SK-N-SH treated with all-trans-retinoic acid at 6 μM for 48 hours (cell line): ENCODE measurements at regions not wholly inside any gene's neighbourhood (a gene's known extent, or its start where the extent isn't known, plus 50 kb on each side); places are given as distances from the start of the nearest gene placed in this dataset.

Experiments
- ATAC-seq: fragments of 200-7000 bp; cut with Tn5 transposase; 3 replicates; pipeline ENCODE4 v1.9.1; 2020; ENCODE audit warnings: mild to moderate bottlenecking, moderate library complexity
- ARNTL ChIP-seq: fragments of 450-650 bp; formaldehyde crosslinking; IDR thresholded peaks from 2 replicates; pipeline ENCODE4 v1.5.0; 2020; ENCODE audit warnings: low read depth, mild to moderate bottlenecking, moderate library complexity, borderline replicate concordance
- BACH2 ChIP-seq: fragments of 250-450 bp; sonication (Bioruptor Pico); IDR thresholded peaks from 2 replicates; pipeline ENCODE4 v1.9.0; 2021; ENCODE audit warnings: mild to moderate bottlenecking, borderline replicate concordance
- CSDC2 ChIP-seq: fragments of 250-450 bp; sonication (Bioruptor Pico); IDR thresholded peaks from 2 replicates; pipeline ENCODE4 v1.5.0; 2020; ENCODE audit warnings: mild to moderate bottlenecking, moderate library complexity
- ESRRG ChIP-seq: fragments of 250-450 bp; sonication (Bioruptor Pico); IDR thresholded peaks from 2 replicates; pipeline ENCODE4 v1.6.1; 2021; ENCODE audit warnings: mild to moderate bottlenecking
- GLIS3 ChIP-seq: fragments of 250-450 bp; sonication (Bioruptor Pico); IDR thresholded peaks from 2 replicates; pipeline ENCODE4 v1.5.0; 2020; ENCODE audit warnings: mild to moderate bottlenecking, moderate library complexity
- OSR1 ChIP-seq: fragments of 250-450 bp; sonication (Bioruptor Pico); IDR thresholded peaks from 2 replicates; pipeline ENCODE4 v1.8.0; 2022; ENCODE audit warnings: moderate library complexity, mild to moderate bottlenecking, inconsistent platforms
- RARB ChIP-seq: fragments of 250-450 bp; sonication (Bioruptor Pico); IDR thresholded peaks from 2 replicates; pipeline ENCODE4 v1.8.0; 2021; ENCODE audit warnings: mild to moderate bottlenecking, moderate library complexity
- SNAI2 ChIP-seq: fragments of 250-450 bp; sonication (Bioruptor Pico); IDR thresholded peaks from 2 replicates; pipeline ENCODE4 v1.5.0; 2020; ENCODE audit warnings: mild to moderate bottlenecking, moderate library complexity
- TCF4 ChIP-seq: fragments of 250-450 bp; sonication (Bioruptor Pico); IDR thresholded peaks from 2 replicates; pipeline ENCODE4 v1.8.0; 2021; ENCODE audit warnings: mild to moderate bottlenecking, moderate library complexity, borderline replicate concordance
- TOX ChIP-seq: fragments of 250-450 bp; sonication (Bioruptor Pico); IDR thresholded peaks from 2 replicates; pipeline ENCODE4 v1.8.0; 2021; ENCODE audit warnings: mild to moderate bottlenecking, moderate library complexity, borderline replicate concordance
- TSHZ2 ChIP-seq: fragments of 250-450 bp; sonication (Bioruptor Pico); IDR thresholded peaks from 2 replicates; pipeline ENCODE4 v1.5.0; 2020; ENCODE audit warnings: mild to moderate bottlenecking, moderate library complexity
- ZC3H10 ChIP-seq: fragments of 250-450 bp; sonication (Bioruptor Pico); IDR thresholded peaks from 2 replicates; pipeline ENCODE4 v1.5.1; 2021; ENCODE audit warnings: mild to moderate bottlenecking, moderate library complexity
- ZFP30 ChIP-seq: fragments of 450-650 bp; formaldehyde crosslinking; IDR thresholded peaks from 2 replicates; pipeline ENCODE4 v1.5.0; 2022; ENCODE audit warnings: mild to moderate bottlenecking, moderate library complexity
- ZNF565 ChIP-seq: fragments of 450-650 bp; formaldehyde crosslinking; conservative IDR thresholded peaks from 2 replicates; pipeline ENCODE4 v1.5.0; 2020; ENCODE audit warnings: low read depth, mild to moderate bottlenecking, moderate library complexity
- ZNF70 ChIP-seq: fragments of 450-650 bp; formaldehyde crosslinking; IDR thresholded peaks from 2 replicates; pipeline ENCODE4 v1.5.0; 2020; ENCODE audit warnings: mild to moderate bottlenecking, moderate library complexity
- ZNF8 ChIP-seq: fragments of 450-650 bp; formaldehyde crosslinking; IDR thresholded peaks from 2 replicates; pipeline ENCODE4 v1.5.0; 2020; ENCODE audit warnings: mild to moderate bottlenecking, moderate library complexity
- TF ChIP-seq, protein P1 (sequence below): fragments of 250-450 bp; sonication (Bioruptor Pico); IDR thresholded peaks from 2 replicates; pipeline ENCODE4 v1.5.1; 2021; ENCODE audit warnings: mild to moderate bottlenecking, moderate library complexity
- TF ChIP-seq, protein P2 (sequence below): fragments of 250-450 bp; sonication (Bioruptor Pico); IDR thresholded peaks from 2 replicates; pipeline ENCODE4 v1.5.1; 2020; ENCODE audit warnings: low read depth, mild to moderate bottlenecking, moderate library complexity

DNA sequence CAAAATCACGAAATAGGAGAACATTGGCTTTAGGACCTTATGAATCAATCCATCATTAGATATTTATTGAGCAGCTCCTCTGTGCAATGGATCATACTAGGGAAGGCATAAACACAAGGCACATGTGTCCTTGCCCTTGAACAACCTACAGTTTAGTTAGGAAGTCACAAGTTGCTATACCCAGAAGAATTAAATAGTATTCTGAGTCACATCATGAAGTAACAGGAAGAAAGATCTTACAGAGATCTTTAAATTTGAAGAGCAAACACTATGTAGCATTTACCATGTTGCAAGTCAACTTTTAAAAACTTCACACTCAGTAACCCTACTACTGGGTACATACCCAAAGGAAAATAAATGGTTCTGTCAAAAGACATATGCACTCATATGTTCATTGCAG lies 355.2 kb upstream of the SLC14A2 start (continued):
- no peak for TF ChIP-seq TSHZ2 (CRISPR knock-in tag)
- no peak for TF ChIP-seq GLIS3 (CRISPR knock-in tag)
- TF ChIP-seq ZNF70 (CRISPR knock-in tag), result no peak
- no peak for TF ChIP-seq TCF4 (CRISPR knock-in tag)
- TF ChIP-seq, all 23 proteins: peak for 0

DNA sequence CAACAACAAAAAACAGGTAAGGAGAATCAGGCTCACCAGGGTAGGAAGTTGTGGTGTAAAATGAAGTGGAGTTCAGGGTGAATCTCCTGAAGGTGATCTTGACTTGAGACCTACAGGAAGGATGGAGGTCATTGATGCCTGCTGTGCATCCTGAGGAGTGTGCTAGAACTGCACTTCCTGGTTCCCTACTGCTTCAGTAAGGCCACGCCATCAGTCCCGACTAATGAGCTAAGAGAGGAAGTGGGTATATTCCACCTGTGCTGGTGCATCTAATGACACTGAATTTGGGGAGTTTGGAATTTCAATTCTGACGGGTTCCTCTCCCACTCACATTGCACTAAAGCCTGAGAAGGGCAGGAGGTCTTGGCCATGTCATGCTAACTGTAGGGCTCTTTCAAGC lies 349.3 kb upstream of the SLC14A2 start:
- TF ChIP-seq RARB (CRISPR knock-in tag) (no peak), GLIS3 (CRISPR knock-in tag) (no peak), ESRRG (CRISPR knock-in tag) (no peak)
- TF ChIP-seq, all 23 proteins: peak for 0
- ATAC-seq, result no peak

GRCh38 chr18:45267622-45268021 lies 347.7 kb upstream of the SLC14A2 start:
- TF ChIP-seq GLIS3 (CRISPR knock-in tag), result no peak
- no peak for TF ChIP-seq SNAI2 (CRISPR knock-in tag)
- no peak for TF ChIP-seq ZC3H10 (CRISPR knock-in tag)
- TF ChIP-seq BACH2 (CRISPR knock-in tag), result no peak
- TF ChIP-seq ZNF565 (CRISPR knock-in tag), result no peak
- no peak for TF ChIP-seq ZFP30 (CRISPR knock-in tag)
- no peak for TF ChIP-seq ARNTL (CRISPR knock-in tag)
- no peak for TF ChIP-seq ESRRG (CRISPR knock-in tag)
- TF ChIP-seq OSR1 (CRISPR knock-in tag), result no peak
- TF ChIP-seq ZNF70 (CRISPR knock-in tag), result no peak
- no peak for TF ChIP-seq TOX (CRISPR knock-in tag)
- TF ChIP-seq CSDC2 (CRISPR knock-in tag), result no peak
- TF ChIP-seq, protein P1, sequence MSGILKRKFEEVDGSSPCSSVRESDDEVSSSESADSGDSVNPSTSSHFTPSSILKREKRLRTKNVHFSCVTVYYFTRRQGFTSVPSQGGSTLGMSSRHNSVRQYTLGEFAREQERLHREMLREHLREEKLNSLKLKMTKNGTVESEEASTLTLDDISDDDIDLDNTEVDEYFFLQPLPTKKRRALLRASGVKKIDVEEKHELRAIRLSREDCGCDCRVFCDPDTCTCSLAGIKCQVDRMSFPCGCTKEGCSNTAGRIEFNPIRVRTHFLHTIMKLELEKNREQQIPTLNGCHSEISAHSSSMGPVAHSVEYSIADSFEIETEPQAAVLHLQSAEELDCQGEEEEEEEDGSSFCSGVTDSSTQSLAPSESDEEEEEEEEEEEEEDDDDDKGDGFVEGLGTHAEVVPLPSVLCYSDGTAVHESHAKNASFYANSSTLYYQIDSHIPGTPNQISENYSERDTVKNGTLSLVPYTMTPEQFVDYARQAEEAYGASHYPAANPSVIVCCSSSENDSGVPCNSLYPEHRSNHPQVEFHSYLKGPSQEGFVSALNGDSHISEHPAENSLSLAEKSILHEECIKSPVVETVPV (CRISPR knock-in tag), result no peak
- TF ChIP-seq, protein P2, sequence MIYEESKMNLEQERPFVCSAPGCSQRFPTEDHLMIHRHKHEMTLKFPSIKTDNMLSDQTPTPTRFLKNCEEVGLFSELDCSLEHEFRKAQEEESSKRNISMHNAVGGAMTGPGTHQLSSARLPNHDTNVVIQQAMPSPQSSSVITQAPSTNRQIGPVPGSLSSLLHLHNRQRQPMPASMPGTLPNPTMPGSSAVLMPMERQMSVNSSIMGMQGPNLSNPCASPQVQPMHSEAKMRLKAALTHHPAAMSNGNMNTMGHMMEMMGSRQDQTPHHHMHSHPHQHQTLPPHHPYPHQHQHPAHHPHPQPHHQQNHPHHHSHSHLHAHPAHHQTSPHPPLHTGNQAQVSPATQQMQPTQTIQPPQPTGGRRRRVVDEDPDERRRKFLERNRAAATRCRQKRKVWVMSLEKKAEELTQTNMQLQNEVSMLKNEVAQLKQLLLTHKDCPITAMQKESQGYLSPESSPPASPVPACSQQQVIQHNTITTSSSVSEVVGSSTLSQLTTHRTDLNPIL (CRISPR knock-in tag), result no peak
- no peak for TF ChIP-seq ZNF8 (CRISPR knock-in tag)
- TF ChIP-seq RARB (CRISPR knock-in tag), result no peak
- no peak for ATAC-seq

GRCh38 chr18:45268583-45268982 lies 346.7 kb upstream of the SLC14A2 start:
- ATAC-seq, result no peak

More at GRCh38 chr18:45268583-45268982, 346.7 kb upstream of the SLC14A2 start:
- TF ChIP-seq TSHZ2 (CRISPR knock-in tag) (no peak), ZNF70 (CRISPR knock-in tag) (no peak)
